CD4-positive, alpha-beta T cell (primary cell): ENCODE measurements at regions not wholly inside any gene's neighbourhood (a gene's known extent, or its start where the extent isn't known, plus 50 kb on each side); places are given as distances from the start of the nearest gene placed in this dataset.

Experiments used
- ATAC-seq: fragments of 200-7000 bp; cut with Tn5 transposase; one replicate; pipeline ENCODE4 v1.10.0; 2022; ENCODE audit warnings: mild to moderate bottlenecking; ENCODE audit not compliant: poor library complexity
- CTCF ChIA-PET: fragments of 350-600 bp; sonication (Branson Sonifier 250); formaldehyde crosslinking; loops from one replicate; lab custom pipeline; 2021; ENCODE audit warnings: antibody characterized with exemption, inconsistent platforms; lab: Charles Lee
- POLR2A ChIA-PET: fragments of 350-600 bp; sonication (Branson Sonifier 250); formaldehyde crosslinking; loops from one replicate; lab custom pipeline; 2021; ENCODE audit warnings: antibody characterized with exemption, inconsistent platforms; lab: Charles Lee
- DNase-seq, 14 experiments: peaks; one replicate each; pipeline ENCODE4 v3.0.0-alpha.2; 2013 to 2020; ENCODE audit warnings: mixed read lengths in 2 of 14
- H3K27ac ChIP-seq, 2 donors: one replicate each; pipeline versions ENCODE4 v1.5.1 to v1.7.0; 2013; ENCODE audit warnings: low read length in 2 of 2, low read depth in 1 of 2, mild to moderate bottlenecking in 1 of 2
- H3K27me3 ChIP-seq, 2 experiments: 1 replicate in 1 of 2; 2 replicates in 1 of 2; pipeline versions ENCODE4 v1.6.1 to v1.7.0; 2013; ENCODE audit warnings: low read length in 2 of 2, control low read depth in 1 of 2, mild to moderate bottlenecking in 1 of 2, moderate library complexity in 1 of 2; ENCODE audit not compliant: insufficient read depth in 2 of 2, control insufficient read depth in 1 of 2
- H3K36me3 ChIP-seq: one replicate; pipeline ENCODE4 v1.6.1; 2013; ENCODE audit warnings: low read length, control low read depth; ENCODE audit not compliant: insufficient read depth
- H3K4me1 ChIP-seq: one replicate; pipeline ENCODE4 v1.6.1; 2013; ENCODE audit warnings: low read length, control low read depth; ENCODE audit not compliant: insufficient read depth
- H3K4me3 ChIP-seq: one replicate; pipeline ENCODE4 v1.5.1; 2013; ENCODE audit warnings: mild to moderate bottlenecking, low read length, moderate library complexity
- H3K9me3 ChIP-seq, 2 experiments: 1 replicate in 1 of 2; 2 replicates in 1 of 2; pipeline versions ENCODE4 v1.6.1 to v1.7.0; 2013; ENCODE audit warnings: low read length in 2 of 2, mild to moderate bottlenecking in 2 of 2, control low read depth in 1 of 2, moderate library complexity in 1 of 2; ENCODE audit not compliant: control insufficient read depth in 1 of 2, insufficient read depth in 1 of 2
- H3K27ac Mint-ChIP-seq: one replicate; pipeline ENCODE4 v1.8.0; 2020; ENCODE audit warnings: mixed read lengths
- H3K27me3 Mint-ChIP-seq: one replicate; pipeline ENCODE4 v1.8.0; 2021; ENCODE audit warnings: mixed read lengths
- H3K36me3 Mint-ChIP-seq: one replicate; pipeline ENCODE4 v1.8.0; 2021; ENCODE audit warnings: low read depth, mixed read lengths
- H3K4me1 Mint-ChIP-seq: one replicate; pipeline ENCODE4 v1.8.0; 2021; ENCODE audit warnings: low read depth, mixed read lengths
- H3K4me3 Mint-ChIP-seq: one replicate; pipeline ENCODE4 v1.8.0; 2020; ENCODE audit warnings: mild to moderate bottlenecking, mixed read lengths
- H3K9me3 Mint-ChIP-seq: one replicate; pipeline ENCODE4 v1.8.0; 2020; ENCODE audit warnings: mixed read lengths
- CTCF ChIP-seq: fragments of 200-600 bp; IDR thresholded peaks from one replicate; pipeline ENCODE4 v1.8.0; 2022; ENCODE audit warnings: antibody characterized with exemption, mild to moderate bottlenecking
- intact Hi-C, 2 experiments: fragments of 100-400 bp; cut with DNase I in 1 of 2; cut with micrococcal nuclease in 1 of 2; formaldehyde crosslinking; loops; one replicate each; pipeline versions ENCODE4 v1.15.1 to v1.9.0; 2023 to 2025; cut with DNase I, micrococcal nuclease

- intact Hi-C loops: no loop called here
- CTCF ChIA-PET: no interaction called here
- Mint-ChIP-seq H3K27ac (no peak overlapping the region), H3K4me3 (no peak overlapping the region), H3K27me3 (peaks cover 24% of the 10 kb centered on the region), H3K9me3 (no peaks in the 10 kb centered on the region), H3K36me3 (no peaks in the 10 kb centered on the region), H3K4me1 (no peaks in the 10 kb centered on the region)
- Histone ChIP-seq H3K36me3 (no peaks in the 10 kb centered on the region), H3K27me3 (no peaks in the 10 kb centered on the region), H3K27ac (no peak overlapping the region), H3K4me1 (no peaks in the 10 kb centered on the region), H3K4me3 (no peak overlapping the region), H3K9me3 (no peaks in the 10 kb centered on the region)
- no peak for ATAC-seq
- no peak for DNase-seq
- TF ChIP-seq CTCF: no peak
- POLR2A ChIA-PET: no interaction called here
These were observed 60.5 kb upstream of the OR10AD1 start for GRCh38 chr12:48263617-48264016.

GRCh38 chr12:48261773-48262172 is 58.7 kb upstream of the OR10AD1 start:
- no peak overlapping the region for H3K27ac ChIP-seq
- no peaks in the 10 kb centered on the region for H3K36me3 Mint-ChIP-seq
- H3K4me3 Mint-ChIP-seq: no peak overlapping the region
- H3K27me3 Mint-ChIP-seq: peaks cover 19% of the 10 kb centered on the region
- H3K27ac Mint-ChIP-seq: no peak overlapping the region
- intact Hi-C loops: no loop called here
- ChIA-PET CTCF (no interaction called here), POLR2A (no interaction called here)
- no peaks in the 10 kb centered on the region for H3K27me3 ChIP-seq
- H3K36me3 ChIP-seq: no peaks in the 10 kb centered on the region
- ATAC-seq (no peak), DNase-seq (no peak)
- no peak overlapping the region for H3K4me3 ChIP-seq
- no peaks in the 10 kb centered on the region for H3K4me1 ChIP-seq
- no peaks in the 10 kb centered on the region for H3K4me1 Mint-ChIP-seq
- H3K9me3 Mint-ChIP-seq: no peaks in the 10 kb centered on the region
- no peak for TF ChIP-seq CTCF
- H3K9me3 ChIP-seq: no peaks in the 10 kb centered on the region
